CD4-positive, alpha-beta T cell treated with Interleukin-4 for 1 hour (primary cell): ENCODE measurements at regions not wholly inside any gene's neighbourhood (a gene's known extent, or its start where the extent isn't known, plus 50 kb on each side); places are given as distances from the start of the nearest gene placed in this dataset.

Source experiments
- DNase-seq, 2 donors: peaks; one replicate each; pipeline ENCODE4 v3.0.0-alpha.2; 2020 to 2022

DNA sequence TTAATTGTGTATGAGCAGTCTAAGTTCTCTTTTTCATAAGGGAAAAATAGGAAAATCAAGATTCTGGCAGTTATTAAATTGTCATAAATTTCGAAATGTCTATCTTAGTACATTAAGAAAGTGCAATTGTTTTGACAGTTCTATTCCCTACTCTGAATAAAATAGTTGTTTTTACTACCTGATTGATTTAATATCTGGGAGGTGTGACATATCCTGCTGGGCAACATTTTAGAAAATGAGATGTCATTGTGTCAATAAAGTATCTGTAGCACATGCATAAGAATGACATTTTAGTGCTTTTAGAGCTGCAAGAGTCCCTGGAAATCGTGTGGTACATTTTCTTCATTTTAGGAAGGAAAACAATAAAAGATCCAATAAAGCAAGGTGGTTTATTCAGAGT, 139.2 kb upstream of the COL11A1 start:
- DNase-seq: no peak

DNA sequence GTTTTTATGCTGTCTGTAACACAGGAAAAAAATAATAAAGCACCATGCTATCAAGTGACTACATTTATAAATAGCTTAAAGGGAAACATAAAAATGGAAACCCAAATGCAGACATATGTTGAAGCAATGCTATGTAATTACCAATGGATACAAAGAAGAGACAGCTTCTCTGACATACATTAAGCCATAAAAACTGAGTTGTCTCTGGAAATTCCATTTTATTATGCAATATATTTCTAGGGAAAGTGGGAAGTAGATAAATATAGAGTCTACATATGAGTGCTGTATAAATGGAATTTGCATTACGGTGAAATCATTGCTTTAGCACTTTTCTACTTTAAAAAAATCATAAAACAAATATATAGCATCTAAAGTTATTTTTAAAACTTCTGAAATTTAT, 135.2 kb upstream of the COL11A1 start:
- DNase-seq: no peak

- no peak for DNase-seq
Measured at GRCh38 chr1:103239034-103239433, 130.7 kb upstream of the COL11A1 start.

- no peak for DNase-seq
Measured at GRCh38 chr1:103230061-103230460, 121.7 kb upstream of the COL11A1 start.

GRCh38 chr1:103220631-103221041, 112.3 kb upstream of the COL11A1 start:
- DNase-seq: no peak

DNA sequence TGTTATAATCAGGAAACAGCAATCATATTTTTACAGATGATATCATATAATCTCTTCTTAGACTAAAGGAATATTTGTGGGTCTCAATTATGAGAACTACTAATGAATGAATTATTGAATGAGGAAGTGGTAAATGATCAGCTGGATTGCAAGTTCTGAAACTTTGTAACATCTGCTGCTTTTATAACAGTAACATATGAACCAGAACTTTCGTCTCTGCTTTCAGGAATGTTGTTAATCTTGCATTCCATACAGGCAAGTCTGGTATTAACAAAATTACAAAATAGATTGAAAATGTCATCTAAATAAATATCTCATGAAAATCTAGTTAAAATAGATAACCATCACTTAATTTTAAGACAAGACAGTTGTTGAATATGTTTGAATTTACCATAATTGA, 110.5 kb upstream of the COL11A1 start:
- no peak for DNase-seq

GRCh38 chr1:103218369-103218768, 110.0 kb upstream of the COL11A1 start:
- DNase-seq: no peak

DNA sequence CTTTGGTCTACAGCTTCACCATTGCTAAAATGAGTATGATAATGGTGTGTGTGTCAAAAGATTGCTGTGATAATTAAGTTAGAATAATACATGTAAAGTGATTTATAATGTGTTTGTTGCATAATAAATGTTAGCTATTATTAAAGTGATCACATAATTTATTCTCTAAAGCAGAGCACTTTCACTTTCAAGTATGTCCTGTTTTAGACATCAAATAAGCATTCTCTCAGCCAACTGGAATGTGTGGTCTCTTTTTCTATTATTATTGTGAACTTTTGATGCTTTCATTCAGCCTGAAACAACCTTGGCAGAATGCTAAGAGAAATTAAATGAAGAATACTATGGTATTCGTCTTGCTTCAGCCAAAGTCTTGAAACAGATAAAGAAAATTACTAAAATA, 102.8 kb upstream of the COL11A1 start:
- DNase-seq: no peak

DNA sequence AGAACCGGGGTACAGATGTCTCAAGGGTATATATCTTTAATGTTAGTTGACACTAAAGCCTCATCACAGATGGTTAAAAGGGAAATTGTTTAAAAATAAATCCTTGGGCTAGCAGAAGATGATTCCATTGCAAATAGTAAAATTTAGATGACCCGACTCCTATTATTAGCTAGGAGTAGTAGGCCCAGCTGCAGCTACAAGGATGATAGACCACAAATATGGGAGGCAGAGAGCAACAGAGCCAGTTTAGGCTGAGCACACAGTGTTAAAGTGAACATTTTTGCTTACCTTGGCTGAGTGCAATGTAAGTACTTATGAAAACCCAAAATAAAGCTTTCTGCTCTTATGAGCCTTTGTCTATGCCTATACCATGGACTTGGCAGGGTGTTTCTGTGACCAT, 100.5 kb upstream of the COL11A1 start:
- DNase-seq: no peak

DNA sequence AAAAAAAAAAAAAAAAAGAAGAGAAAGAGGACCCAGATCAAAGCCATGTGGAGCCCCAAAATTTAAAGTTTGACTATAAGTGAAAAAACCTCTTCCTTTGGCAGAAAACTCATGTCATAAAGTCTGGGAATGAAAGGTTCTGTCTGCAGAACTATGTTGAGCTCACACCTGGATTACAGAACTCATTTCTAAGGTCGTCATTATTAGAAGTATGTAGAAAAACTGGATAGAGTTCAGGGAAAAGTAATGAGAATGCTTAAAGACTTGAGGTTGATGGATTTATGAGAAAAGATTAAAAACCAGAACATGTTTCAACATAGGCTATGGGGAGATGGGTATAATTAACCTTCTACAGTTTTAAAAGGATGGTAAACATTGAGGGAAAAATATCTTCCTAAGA, 90.7 kb upstream of the COL11A1 start:
- no peak for DNase-seq

DNA sequence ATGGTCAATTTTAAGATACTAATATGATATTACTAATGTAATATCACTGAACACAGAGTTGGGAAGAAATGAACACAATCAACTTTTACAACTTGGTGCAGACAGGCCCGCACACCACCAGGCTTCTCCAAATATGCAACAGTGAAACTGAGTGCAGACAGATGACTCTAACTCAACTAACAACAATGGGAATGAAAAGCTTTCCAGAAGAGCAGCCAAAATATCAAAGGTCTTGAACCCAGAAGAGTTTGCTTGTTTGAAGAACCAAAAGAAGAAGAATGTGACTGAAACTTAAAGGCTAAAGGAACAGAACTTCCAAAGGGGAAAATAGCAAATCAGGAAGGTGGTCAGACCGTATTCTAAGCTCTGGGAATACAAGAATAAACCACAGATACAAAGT, 89.8 kb upstream of the COL11A1 start:
- no peak for DNase-seq

- DNase-seq: no peak
Measured at GRCh38 chr1:103197216-103197615, 88.9 kb upstream of the COL11A1 start.

DNA sequence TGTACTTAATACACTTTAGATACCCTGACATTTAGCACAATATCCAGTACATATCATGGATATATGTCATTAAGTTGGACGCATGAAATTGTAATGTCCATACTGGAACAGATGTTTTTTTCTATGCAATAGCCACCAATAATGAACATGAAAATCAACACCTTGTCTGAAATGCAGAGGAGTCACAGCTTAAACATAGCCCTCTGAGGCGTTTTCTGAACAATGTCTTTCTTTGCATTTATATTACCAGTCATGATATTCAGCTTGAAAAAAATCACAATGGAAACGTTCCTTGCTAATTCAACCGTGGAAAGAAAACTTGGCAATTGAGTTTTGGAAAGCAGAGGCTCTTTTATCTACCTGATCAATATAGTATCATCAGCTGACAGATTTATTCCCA, 86.7 kb upstream of the COL11A1 start:
- DNase-seq: no peak

DNA sequence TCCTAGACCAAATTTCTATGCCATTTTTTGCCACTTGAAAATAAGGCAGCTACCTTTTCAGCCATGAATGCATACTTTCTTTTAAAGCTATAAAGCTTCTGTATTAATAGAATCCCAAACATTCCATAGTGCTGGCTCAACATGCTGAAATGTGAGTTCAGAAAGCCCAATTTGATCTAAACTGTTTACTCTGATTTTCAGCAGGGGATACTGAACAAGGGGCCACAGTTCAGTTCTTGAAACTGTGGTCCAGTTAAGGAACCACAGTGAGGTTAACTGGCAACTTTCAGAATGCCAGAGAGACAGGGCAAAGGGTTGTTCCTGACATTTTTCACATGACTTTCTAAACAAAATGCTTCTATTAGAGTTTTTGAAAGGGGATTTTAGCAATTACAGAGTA, 85.7 kb upstream of the COL11A1 start:
- DNase-seq: no peak

DNA sequence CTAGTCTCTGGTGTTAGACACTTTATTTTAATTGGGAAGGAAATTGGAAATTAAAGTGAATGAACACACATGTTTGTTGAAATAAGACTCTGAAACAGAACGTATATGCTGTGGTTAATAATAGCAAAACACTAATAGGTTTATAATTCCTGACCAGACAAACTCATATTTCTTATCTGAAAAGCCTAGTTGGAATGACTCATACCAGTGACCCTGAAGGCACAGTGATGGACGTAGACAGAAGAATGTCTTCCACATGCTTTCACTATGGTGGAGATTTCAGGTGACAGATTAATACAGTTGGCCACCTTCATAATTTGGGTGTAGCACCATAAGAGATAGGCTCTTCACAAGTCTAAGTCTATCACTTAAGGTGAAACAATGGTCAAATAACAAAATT, 83.0 kb upstream of the COL11A1 start:
- DNase-seq: no peak

GRCh38 chr1:103190766-103191165, 82.4 kb upstream of the COL11A1 start:
- no peak for DNase-seq

GRCh38 chr1:103187673-103188072, 79.4 kb upstream of the COL11A1 start:
- no peak for DNase-seq

DNA sequence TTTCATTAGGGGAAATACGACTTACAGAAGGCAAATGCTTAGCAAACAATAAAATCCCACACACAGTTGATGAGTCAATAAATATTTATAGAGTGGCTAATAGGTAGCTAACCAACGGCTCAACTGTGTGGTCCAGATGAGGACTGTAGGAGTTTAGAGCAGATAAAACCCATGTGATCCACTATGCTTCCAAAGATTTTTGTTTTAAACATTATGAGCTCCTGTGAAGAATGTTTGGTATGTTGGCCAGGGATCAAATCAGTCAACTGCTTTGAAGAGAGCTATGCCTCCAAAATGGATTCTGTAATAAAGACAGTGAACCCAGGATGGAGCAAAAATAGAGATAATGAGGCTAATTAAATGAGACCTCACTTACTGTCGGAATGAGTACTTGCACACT, 72.3 kb upstream of the COL11A1 start:
- DNase-seq: no peak

GRCh38 chr1:103177108-103177775, 68.9 kb upstream of the COL11A1 start:
- no peak for DNase-seq

DNA sequence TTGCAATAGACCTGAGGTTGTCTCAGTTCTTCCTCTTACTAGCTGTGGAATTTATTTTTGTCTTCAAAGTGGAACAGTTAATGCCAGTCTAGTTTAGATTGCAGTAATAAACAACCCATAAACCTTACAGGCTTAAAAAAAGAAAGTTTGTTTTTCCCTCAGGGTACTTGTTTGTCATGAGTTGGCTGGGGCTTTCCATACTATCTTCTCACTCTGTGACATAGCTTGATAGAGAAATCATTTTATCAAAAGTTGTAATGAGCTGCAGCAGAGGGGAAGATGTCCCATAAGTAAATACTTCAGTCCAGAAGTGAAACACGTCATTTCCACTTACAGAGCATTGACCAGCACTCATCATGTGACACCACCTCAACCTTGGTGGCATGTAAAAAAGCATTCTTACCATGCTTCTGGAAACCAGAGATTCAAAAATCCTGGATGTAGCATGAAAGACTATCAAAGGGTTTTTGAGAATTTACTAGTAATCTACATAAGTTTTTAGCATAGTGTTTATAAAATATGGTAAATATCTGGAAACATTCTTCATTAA, 62.8 kb upstream of the COL11A1 start:
- no peak for DNase-seq

DNA sequence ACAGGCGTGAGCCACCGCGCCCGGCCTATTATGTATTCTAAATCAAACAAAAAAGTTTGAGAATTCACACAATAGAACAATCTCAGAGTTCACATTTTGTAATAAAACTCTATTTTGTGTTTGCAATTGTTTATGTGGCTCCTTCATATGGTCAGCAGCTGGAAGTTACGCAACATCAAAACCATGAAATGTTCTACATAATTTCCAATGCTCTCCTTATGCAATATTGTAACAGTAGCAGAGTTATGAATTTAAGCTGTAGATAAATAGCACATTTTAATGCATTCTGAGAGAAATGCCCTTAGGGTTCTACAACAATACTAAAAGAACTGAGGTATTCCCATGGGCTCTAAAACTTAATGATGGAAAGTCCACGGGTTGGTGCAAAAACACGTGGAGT, 62.3 kb upstream of the COL11A1 start:
- DNase-seq: no peak

- no peak for DNase-seq
Measured at GRCh38 chr1:103162360-103162759, 54.0 kb upstream of the COL11A1 start.

DNA sequence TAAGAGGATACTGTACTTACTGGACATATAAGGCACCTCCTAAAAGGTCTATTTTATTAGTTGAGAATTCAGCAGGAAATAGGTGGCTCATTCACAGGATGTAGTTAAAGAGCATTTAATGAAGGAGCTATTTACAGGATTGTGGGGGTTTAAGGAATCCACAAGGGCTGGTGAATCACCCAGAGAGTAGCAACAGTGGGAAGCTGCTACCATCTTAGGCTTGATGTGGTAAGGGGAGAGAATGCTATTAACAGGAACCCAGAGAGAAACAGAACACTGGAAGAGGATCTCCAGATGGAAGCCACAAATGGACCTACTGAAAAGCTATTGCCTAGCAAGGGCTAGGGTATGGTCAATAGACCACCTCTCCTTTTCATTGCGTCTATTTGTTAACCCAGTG, 52.0 kb upstream of the COL11A1 start:
- DNase-seq: no peak
